Calu3 (cell line): ENCODE measurements at regions not wholly inside any gene's neighbourhood (a gene's known extent, or its start where the extent isn't known, plus 50 kb on each side); places are given as distances from the start of the nearest gene placed in this dataset.

Experiments
- BruUV-seq: library from RNA; stranded (reverse); fragments of 400-500 nt; replicated peaks from 2 replicates; lab custom pipeline; 2021; lab: Mats Ljungman, UMichigan
- CTCF ChIA-PET: fragments of 300-600 bp; sonication (Branson Sonifier 250); formaldehyde crosslinking; loops from one replicate; lab custom pipeline; 2022; ENCODE audit warnings: antibody characterized with exemption; lab: Charles Lee
- DNase-seq: peaks from one replicate; pipeline ENCODE4 v3.0.0; 2022
- H3K27ac Mint-ChIP-seq: one replicate; pipeline ENCODE4 v1.8.0; 2022; ENCODE audit warnings: mixed read lengths; ENCODE audit not compliant: unreplicated experiment
- H3K27me3 Mint-ChIP-seq: one replicate; pipeline ENCODE4 v1.8.0; 2022; ENCODE audit warnings: mixed read lengths; ENCODE audit not compliant: unreplicated experiment
- H3K36me3 Mint-ChIP-seq: one replicate; pipeline ENCODE4 v1.8.0; 2022; ENCODE audit warnings: mild to moderate bottlenecking, moderate library complexity, mixed read lengths; ENCODE audit not compliant: insufficient read depth, unreplicated experiment
- H3K4me1 Mint-ChIP-seq: one replicate; pipeline ENCODE4 v1.8.0; 2022; ENCODE audit warnings: mild to moderate bottlenecking, low read depth, mixed read lengths; ENCODE audit not compliant: unreplicated experiment
- H3K4me3 Mint-ChIP-seq: one replicate; pipeline ENCODE4 v1.8.0; 2022; ENCODE audit warnings: mild to moderate bottlenecking, low read depth, moderate library complexity, mixed read lengths; ENCODE audit not compliant: unreplicated experiment
- H3K9me3 Mint-ChIP-seq: one replicate; pipeline ENCODE4 v1.8.0; 2022; ENCODE audit warnings: low read depth, mixed read lengths; ENCODE audit not compliant: unreplicated experiment
- CTCF ChIP-seq: fragments of 200-600 bp; IDR thresholded peaks from one replicate; pipeline ENCODE4 v1.8.0; 2022; ENCODE audit warnings: antibody characterized with exemption; ENCODE audit not compliant: unreplicated experiment
- intact Hi-C: fragments of 100-400 bp; cut with micrococcal nuclease; formaldehyde crosslinking; loops from one replicate; pipeline ENCODE4 v1.10.0; 2022; ENCODE audit not compliant: unreplicated experiment

- Mint-ChIP-seq H3K9me3 (no peaks in the 10 kb centered on the region), H3K27me3 (no peaks in the 10 kb centered on the region), H3K4me3 (no peak overlapping the region), H3K36me3 (no peaks in the 10 kb centered on the region), H3K27ac (no peak overlapping the region), H3K4me1 (no peaks in the 10 kb centered on the region)
- intact Hi-C loops = no loop called here
- no TSS peak for BruUV-seq
- TF ChIP-seq CTCF = no peak
- DNase-seq = no peak
- CTCF ChIA-PET = no interaction called here
These were observed 150.3 kb upstream of the SOX2 start for GRCh38 chr3:181561139-181562031.

- H3K27me3 Mint-ChIP-seq = no peaks in the 10 kb centered on the region
- DNase-seq = no peak
- no peaks in the 10 kb centered on the region for H3K9me3 Mint-ChIP-seq
- H3K4me1 Mint-ChIP-seq = no peaks in the 10 kb centered on the region
- H3K36me3 Mint-ChIP-seq = no peaks in the 10 kb centered on the region
- H3K4me3 Mint-ChIP-seq = no peak overlapping the region
- CTCF ChIA-PET = no interaction called here
- no peak overlapping the region for H3K27ac Mint-ChIP-seq
- TF ChIP-seq CTCF = no peak
- intact Hi-C loops = no loop called here
- BruUV-seq = no TSS peak
These were observed 152.9 kb upstream of the SOX2 start for GRCh38 chr3:181558870-181559269.

- H3K27ac Mint-ChIP-seq = no peak overlapping the region
- intact Hi-C loops = no loop called here
- no peak for DNase-seq
- H3K9me3 Mint-ChIP-seq = no peaks in the 10 kb centered on the region
- TF ChIP-seq CTCF = no peak
- BruUV-seq = no TSS peak
- CTCF ChIA-PET = no interaction called here
- H3K27me3 Mint-ChIP-seq = no peaks in the 10 kb centered on the region
- H3K4me1 Mint-ChIP-seq = no peaks in the 10 kb centered on the region
- H3K36me3 Mint-ChIP-seq = no peaks in the 10 kb centered on the region
- H3K4me3 Mint-ChIP-seq = no peak overlapping the region
These were observed 156.0 kb upstream of the SOX2 start for GRCh38 chr3:181555681-181556080.

- no peaks in the 10 kb centered on the region for H3K36me3 Mint-ChIP-seq
- BruUV-seq = no TSS peak
- no peaks in the 10 kb centered on the region for H3K9me3 Mint-ChIP-seq
- no peak overlapping the region for H3K4me3 Mint-ChIP-seq
- intact Hi-C loops = no loop called here
- peaks cover 11% of the 10 kb centered on the region for H3K4me1 Mint-ChIP-seq
- CTCF ChIA-PET = no interaction called here
- H3K27ac Mint-ChIP-seq = no peak overlapping the region
- DNase-seq = no peak
- no peaks in the 10 kb centered on the region for H3K27me3 Mint-ChIP-seq
- no peak for TF ChIP-seq CTCF
These were observed 157.4 kb upstream of the SOX2 start for GRCh38 chr3:181554233-181554765.
